Activated naive CD8-positive, alpha-beta T cell (primary cell): ENCODE measurements at regions not wholly inside any gene's neighbourhood (a gene's known extent, or its start where the extent isn't known, plus 50 kb on each side); places are given as distances from the start of the nearest gene placed in this dataset.

Experiments
- H3K27ac Mint-ChIP-seq: one replicate; pipeline ENCODE4 v1.8.0; 2021; ENCODE audit warnings: mixed read lengths
- H3K27me3 Mint-ChIP-seq: one replicate; pipeline ENCODE4 v1.8.0; 2021; ENCODE audit warnings: mixed read lengths
- H3K36me3 Mint-ChIP-seq: one replicate; pipeline ENCODE4 v1.8.0; 2021; ENCODE audit warnings: mixed read lengths
- H3K4me1 Mint-ChIP-seq: one replicate; pipeline ENCODE4 v1.8.0; 2021; ENCODE audit warnings: low read depth, mixed read lengths
- H3K4me3 Mint-ChIP-seq: one replicate; pipeline ENCODE4 v1.8.0; 2021; ENCODE audit warnings: mild to moderate bottlenecking, mixed read lengths
- H3K9me3 Mint-ChIP-seq: one replicate; pipeline ENCODE4 v1.8.0; 2021; ENCODE audit warnings: low read depth, mixed read lengths

DNA sequence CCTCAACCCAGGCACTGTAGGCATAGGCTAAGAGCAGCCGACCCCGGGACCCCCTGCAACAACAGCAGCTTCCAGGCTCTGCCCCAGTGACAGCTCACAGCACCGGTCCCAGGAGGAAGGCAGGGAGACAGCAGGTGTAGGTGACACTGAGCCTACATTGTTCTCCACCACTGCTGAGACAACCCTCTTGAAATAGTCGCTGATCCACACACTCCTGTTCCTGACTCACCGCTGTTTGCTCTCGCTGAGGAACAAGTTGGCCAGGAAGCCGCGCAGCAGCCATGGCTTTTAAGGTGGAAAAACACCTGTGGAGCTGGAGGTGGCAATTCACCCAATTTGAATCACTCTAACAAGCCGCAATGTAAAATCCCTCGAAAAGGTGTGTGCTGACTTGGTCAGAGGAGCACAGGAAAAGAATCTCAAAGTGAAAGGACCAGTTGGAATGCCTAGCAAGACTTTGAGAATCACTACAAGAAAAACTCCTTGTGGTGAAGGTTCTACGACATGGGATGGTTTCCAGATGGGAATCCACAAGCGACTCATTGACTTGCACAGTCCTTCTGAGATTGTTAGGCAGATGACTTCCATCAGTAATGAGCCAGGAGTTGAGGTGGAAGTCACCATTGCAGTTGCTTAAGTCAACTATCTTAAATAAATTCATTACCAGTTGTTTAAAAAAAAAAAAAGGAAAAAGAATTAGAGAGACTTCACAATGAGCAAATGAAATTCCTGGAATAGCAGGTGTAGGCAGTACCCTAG, 167.5 kb downstream of the ARL4C start:
- H3K36me3 Mint-ChIP-seq = no peaks in the 10 kb centered on the region
- H3K27me3 Mint-ChIP-seq = no peaks in the 10 kb centered on the region
- no peak overlapping the region for H3K27ac Mint-ChIP-seq
- no peak overlapping the region for H3K4me3 Mint-ChIP-seq
- H3K9me3 Mint-ChIP-seq = no peaks in the 10 kb centered on the region
- H3K4me1 Mint-ChIP-seq = peaks cover 22% of the 10 kb centered on the region

DNA sequence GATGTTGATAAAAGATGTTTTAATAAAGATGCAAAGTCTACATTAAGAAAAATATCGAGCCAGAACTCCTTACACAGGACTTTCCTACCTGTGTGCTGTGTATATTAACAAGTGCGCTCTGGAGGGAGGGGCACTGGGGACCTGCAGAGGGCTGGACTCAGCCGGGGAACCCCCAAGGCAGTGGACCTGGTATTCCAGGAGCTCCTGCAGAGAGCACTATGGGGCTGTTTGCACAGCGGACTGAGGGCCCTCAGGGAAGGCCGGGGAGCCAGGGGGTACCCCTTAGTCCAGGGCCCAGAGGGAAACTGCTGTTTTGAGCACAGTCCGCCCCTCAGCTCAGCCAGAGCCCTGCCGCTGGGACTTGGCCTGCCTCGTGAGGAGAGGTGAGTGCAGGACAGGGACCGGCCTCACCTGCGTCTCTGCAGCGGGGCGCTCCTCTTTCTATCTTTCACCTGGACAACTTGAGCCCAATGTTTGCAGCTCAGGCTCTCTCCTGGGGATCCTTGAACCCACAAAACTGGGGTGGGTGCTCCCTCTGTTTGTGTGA, 168.4 kb downstream of the ARL4C start:
- Mint-ChIP-seq H3K4me3 (no peak overlapping the region), H3K27ac (no peak overlapping the region), H3K27me3 (no peaks in the 10 kb centered on the region), H3K36me3 (no peaks in the 10 kb centered on the region), H3K4me1 (peaks cover 26% of the 10 kb centered on the region), H3K9me3 (no peaks in the 10 kb centered on the region)

DNA sequence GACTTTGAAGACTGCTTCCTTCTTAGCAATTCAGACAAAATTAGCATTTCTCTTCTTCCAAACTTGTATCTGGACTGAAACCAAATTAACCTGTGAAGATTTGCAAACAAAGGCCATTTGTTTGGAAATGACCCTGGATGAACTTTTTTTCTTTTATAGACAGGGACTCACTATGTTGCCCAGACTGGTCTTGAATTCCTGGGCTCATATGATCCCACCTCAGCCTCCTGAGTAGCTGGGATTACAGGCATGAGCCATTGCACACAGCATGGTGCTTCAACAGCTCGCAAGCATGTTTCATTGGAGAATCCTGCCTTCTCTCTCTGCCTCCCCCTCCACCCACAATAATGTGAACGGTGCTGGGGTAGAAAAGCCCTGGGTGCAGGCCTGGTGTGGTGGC, 170.2 kb downstream of the ARL4C start:
- H3K27me3 Mint-ChIP-seq = no peaks in the 10 kb centered on the region
- no peaks in the 10 kb centered on the region for H3K9me3 Mint-ChIP-seq
- no peak overlapping the region for H3K4me3 Mint-ChIP-seq
- no peak overlapping the region for H3K27ac Mint-ChIP-seq
- H3K36me3 Mint-ChIP-seq = no peaks in the 10 kb centered on the region
- H3K4me1 Mint-ChIP-seq = peaks cover 34% of the 10 kb centered on the region

DNA sequence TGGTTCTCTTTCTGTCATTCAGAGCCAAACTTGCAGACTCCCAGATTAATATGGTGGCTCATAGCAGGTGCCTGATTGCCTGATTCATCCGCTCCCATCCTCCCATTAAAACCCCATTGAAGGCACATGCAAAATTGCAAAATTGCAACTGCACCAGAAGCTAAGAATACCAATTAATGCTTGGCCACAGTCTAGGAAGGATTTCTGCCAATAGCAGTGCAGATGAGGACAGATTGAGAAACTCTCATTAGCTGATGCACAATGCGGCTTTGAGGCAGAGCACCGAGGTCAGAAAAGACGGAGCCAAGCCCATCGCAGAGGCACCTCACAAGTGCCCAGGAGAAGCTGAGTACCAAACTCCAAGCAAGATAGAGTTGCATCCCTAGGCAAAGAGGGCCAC, 172.8 kb downstream of the ARL4C start:
- peaks cover 34% of the 10 kb centered on the region for H3K4me1 Mint-ChIP-seq
- H3K4me3 Mint-ChIP-seq = no peak overlapping the region
- no peaks in the 10 kb centered on the region for H3K36me3 Mint-ChIP-seq
- H3K27me3 Mint-ChIP-seq = no peaks in the 10 kb centered on the region
- H3K27ac Mint-ChIP-seq = no peak overlapping the region
- no peaks in the 10 kb centered on the region for H3K9me3 Mint-ChIP-seq

DNA sequence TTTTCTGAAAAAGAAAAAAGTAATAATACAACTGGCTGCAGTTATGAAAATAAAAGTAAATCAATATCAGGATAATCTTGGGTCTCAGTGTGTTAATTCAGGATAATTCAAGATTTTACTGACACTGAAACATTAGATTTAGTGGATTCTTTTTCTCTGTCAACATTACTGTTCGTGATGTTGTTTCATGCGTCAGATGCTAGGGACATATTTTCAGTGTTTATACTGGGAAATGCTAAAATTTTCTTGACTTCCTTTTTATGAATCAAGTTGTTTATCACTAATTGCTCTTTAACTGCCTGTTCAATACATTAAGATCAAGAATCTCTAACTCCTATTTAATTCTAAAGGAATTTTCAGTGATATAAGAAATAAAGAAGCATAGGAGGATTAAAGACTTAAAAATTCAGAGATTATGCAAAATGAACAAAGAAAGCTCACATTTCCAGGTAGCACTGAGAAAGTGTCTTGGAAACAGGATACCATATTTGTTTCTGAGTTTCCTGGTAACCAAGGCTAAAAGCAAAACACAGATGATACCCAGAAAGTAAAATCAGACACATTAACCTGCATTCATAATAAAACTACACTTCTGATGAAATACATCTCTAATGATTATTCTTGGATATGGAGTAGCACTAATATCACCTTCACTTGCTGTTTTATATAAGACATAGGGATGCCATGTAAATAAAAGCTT, 174.0 kb downstream of the ARL4C start:
- peaks cover 38% of the 10 kb centered on the region for H3K4me1 Mint-ChIP-seq
- H3K9me3 Mint-ChIP-seq = no peaks in the 10 kb centered on the region
- no peaks in the 10 kb centered on the region for H3K36me3 Mint-ChIP-seq
- H3K27ac Mint-ChIP-seq = peak overlapping the region; percentile 64
- H3K4me3 Mint-ChIP-seq = peak overlapping the region; percentile 13
- no peaks in the 10 kb centered on the region for H3K27me3 Mint-ChIP-seq

DNA sequence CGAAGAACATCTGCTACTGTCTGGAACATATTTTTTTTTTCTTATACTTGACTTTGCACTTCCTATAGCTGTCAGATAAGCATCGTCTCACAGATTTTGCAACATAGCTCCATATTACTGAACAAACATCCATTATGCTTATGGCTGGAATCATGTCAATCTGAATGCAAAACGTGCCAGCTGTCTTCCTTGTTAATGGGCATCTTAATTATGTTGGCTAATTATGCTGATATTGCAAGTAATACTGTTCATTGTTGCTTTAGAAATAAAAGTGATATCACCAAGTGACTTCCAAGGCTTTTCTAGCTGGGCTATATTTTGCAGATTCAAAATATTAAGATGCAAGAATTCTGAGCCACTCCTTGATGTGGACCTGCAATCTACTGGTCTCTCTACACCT, 176.8 kb downstream of the ARL4C start:
- H3K36me3 Mint-ChIP-seq = peaks cover 2% of the 10 kb centered on the region
- no peaks in the 10 kb centered on the region for H3K9me3 Mint-ChIP-seq
- no peaks in the 10 kb centered on the region for H3K27me3 Mint-ChIP-seq
- H3K4me1 Mint-ChIP-seq = peaks cover 39% of the 10 kb centered on the region
- H3K4me3 Mint-ChIP-seq = no peak overlapping the region
- peak overlapping the region; percentile 35 for H3K27ac Mint-ChIP-seq

DNA sequence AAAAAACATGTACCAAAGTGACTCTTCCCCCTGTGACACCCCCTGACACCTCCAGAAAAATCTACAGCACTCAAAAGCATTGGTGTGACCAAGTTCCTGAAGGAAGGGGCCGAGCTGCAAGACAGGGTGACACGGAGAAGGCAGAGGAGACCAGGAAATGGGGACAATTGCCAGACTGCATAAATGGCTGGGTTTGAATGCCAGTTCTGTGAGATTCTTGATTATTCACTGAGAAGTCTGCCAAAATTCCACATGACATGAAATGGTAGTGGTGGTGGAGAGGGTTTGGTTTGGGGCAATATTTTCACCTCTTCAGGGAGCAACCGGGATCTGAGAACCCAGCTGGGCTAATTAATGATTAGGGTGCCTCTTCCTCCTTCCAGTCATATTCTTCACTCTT, 178.5 kb downstream of the ARL4C start:
- peaks cover 33% of the 10 kb centered on the region for H3K4me1 Mint-ChIP-seq
- no peak overlapping the region for H3K27ac Mint-ChIP-seq
- H3K27me3 Mint-ChIP-seq = no peaks in the 10 kb centered on the region
- H3K4me3 Mint-ChIP-seq = no peak overlapping the region
- H3K9me3 Mint-ChIP-seq = no peaks in the 10 kb centered on the region
- peaks cover 2% of the 10 kb centered on the region for H3K36me3 Mint-ChIP-seq

DNA sequence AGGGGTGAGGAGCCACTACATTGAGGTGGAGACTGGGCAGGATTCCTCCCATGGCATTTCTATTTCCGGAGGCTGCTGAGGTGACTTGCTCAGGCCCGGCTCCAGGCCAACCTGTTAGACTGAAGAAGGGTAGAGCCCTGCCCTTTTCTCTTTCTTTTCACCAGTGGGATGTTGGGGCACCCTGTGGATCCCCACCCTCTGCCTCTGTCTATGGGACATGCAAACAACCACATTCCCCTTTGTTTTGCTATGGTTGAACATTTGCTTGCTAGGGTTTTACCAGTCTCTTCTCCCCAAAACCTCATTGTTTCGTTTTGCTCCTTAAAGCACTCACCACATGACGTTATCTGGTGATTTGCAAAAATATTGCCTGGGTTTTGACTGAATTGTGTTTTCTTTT, 183.3 kb downstream of the ARL4C start:
- Mint-ChIP-seq H3K4me1 (peaks cover 40% of the 10 kb centered on the region), H3K9me3 (no peaks in the 10 kb centered on the region)

DNA sequence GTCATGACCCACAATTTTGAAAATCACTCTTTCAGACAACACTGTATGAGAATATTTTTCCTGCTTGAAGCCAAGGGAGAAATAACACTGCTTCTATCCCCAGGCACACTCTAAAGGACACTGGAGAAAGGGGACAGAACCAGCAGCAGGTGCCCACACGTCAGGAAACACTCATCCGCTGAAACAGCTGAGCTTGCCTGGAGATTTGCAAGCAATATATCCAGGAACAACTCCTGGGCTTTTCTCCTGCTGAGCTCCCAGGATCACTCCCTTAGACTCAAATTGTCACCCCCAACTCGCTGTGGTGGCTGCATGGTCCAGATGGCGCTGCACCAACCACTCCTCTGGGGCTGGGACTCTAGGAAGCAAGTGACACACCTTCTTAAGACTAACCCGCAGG, 186.7 kb downstream of the ARL4C start:
- H3K4me3 Mint-ChIP-seq = no peak overlapping the region
- peaks cover 52% of the 10 kb centered on the region for H3K4me1 Mint-ChIP-seq
- peak overlapping the region; percentile 55 for H3K27ac Mint-ChIP-seq
- H3K27me3 Mint-ChIP-seq = no peaks in the 10 kb centered on the region
- H3K36me3 Mint-ChIP-seq = no peaks in the 10 kb centered on the region
- no peaks in the 10 kb centered on the region for H3K9me3 Mint-ChIP-seq

More for the DNA sequence above, 183.3 kb downstream of the ARL4C start:
- Mint-ChIP-seq H3K27ac (no peak overlapping the region), H3K36me3 (peaks cover 2% of the 10 kb centered on the region), H3K27me3 (no peaks in the 10 kb centered on the region), H3K4me3 (no peak overlapping the region)

DNA sequence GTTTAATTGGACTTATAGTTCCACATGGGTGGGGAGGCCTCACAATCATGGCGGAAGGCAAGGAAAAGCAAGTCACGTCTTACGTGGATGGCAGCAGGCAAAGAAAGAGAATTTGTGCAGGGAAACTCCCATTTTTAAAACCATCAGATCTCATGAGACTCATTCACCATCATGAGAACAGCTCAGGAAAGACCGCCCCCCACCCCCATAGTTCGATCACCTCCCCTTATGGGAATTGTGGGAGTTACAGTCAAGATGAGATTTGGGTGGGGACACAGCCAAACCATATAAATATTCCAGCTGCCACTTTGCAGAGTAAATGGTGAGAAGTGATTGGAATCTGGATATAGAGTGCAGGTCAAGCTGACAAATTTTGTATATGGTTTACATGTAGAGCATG, 187.4 kb downstream of the ARL4C start:
- Mint-ChIP-seq H3K4me3 (peak overlapping the region; percentile 46), H3K4me1 (peaks cover 52% of the 10 kb centered on the region), H3K9me3 (no peaks in the 10 kb centered on the region), H3K27me3 (no peaks in the 10 kb centered on the region), H3K27ac (peak overlapping the region; percentile 94), H3K36me3 (no peaks in the 10 kb centered on the region)

DNA sequence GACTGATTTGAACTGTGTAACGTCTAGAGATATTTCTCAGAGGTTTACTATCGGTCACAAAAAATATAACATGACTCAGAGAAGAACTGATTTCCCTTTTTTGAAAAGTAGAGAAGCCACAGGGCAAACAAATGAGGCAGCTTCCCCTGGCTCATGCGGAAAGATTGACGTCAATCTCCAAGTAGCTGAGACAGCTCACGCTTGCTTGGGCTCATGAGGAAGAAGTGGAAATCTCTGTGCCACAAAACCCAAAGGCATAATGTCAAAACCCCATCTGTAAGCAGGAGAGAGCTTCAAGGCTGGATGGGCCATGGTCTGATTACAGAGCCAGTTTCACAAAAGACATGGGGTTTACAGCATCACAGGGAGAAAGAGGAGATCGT, 188.1 kb downstream of the ARL4C start:
- Mint-ChIP-seq H3K4me1 (peaks cover 49% of the 10 kb centered on the region), H3K27ac (peak overlapping the region; percentile 94), H3K27me3 (no peaks in the 10 kb centered on the region), H3K9me3 (no peaks in the 10 kb centered on the region), H3K4me3 (peak overlapping the region; percentile 46), H3K36me3 (no peaks in the 10 kb centered on the region)

DNA sequence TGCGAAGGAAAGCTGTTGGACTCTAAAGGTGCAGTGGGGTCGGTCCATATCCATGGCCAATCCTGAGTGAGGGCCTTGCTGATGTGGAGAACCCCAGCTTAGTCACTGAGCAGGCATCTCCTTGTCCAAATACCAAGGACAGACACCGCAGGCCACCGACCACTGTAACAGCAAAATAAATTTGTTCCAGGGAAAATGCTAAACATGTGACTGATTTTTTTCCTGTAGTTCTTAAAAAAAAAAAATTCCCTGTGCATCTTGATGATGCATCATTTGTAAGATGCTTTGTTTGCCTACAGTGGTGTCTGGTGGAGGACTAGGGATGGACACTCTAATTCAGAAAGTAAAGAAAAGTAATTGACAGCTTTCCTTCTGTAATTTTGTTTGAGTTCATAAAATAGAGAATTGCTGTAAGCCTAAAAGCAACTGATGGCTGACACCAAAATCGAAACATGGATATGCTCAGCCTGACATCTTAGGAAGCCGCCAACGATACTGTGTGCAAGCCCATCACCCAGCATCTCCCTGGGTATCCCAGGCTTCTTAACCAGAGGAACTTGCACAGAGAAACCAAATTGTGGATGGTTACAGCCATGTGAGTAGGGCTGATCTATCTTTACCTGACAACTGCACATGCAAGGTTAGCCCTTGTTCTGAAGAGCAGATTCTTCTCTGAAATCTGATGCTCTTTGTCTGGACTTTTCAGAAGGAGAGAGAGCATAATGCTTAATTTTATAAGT, 188.6 kb downstream of the ARL4C start:
- peak overlapping the region; percentile 94 for H3K27ac Mint-ChIP-seq
- peak overlapping the region; percentile 46 for H3K4me3 Mint-ChIP-seq
- no peaks in the 10 kb centered on the region for H3K27me3 Mint-ChIP-seq
- H3K36me3 Mint-ChIP-seq = no peaks in the 10 kb centered on the region
- H3K4me1 Mint-ChIP-seq = peaks cover 45% of the 10 kb centered on the region
- no peaks in the 10 kb centered on the region for H3K9me3 Mint-ChIP-seq

DNA sequence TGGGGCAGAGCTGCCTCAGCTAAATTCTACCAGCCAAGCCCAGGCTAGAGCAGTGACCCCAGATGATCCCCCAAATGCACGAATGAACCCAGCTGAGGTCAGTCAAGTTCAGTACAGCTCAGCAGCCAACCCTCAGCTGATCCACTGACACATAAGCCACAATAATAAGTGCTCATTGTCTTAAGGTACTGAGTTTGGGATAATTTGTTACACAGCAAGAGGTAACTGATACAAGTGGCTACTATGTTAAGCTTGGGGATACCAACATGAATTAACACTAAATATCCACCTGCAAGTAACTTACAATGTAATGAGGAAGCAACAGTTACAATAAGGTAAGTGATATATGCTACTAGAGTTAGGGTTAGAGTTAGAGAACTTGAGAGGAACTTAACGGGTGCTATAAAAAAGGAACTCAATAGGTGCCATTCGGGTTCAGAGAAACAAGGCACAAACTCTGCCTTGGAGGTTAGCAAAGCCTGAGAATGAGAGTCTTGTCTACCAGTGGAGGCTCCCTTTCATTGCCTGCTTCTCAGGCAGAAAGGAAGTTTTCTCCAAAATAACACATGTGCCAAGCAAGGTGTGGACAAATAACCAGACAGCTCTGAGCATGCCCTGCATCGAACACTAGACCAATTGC, 189.4 kb downstream of the ARL4C start:
- H3K4me3 Mint-ChIP-seq = no peak overlapping the region
- H3K27me3 Mint-ChIP-seq = no peaks in the 10 kb centered on the region
- no peaks in the 10 kb centered on the region for H3K9me3 Mint-ChIP-seq
- H3K4me1 Mint-ChIP-seq = peaks cover 51% of the 10 kb centered on the region
- H3K27ac Mint-ChIP-seq = peak overlapping the region; percentile 94
- H3K36me3 Mint-ChIP-seq = no peaks in the 10 kb centered on the region

DNA sequence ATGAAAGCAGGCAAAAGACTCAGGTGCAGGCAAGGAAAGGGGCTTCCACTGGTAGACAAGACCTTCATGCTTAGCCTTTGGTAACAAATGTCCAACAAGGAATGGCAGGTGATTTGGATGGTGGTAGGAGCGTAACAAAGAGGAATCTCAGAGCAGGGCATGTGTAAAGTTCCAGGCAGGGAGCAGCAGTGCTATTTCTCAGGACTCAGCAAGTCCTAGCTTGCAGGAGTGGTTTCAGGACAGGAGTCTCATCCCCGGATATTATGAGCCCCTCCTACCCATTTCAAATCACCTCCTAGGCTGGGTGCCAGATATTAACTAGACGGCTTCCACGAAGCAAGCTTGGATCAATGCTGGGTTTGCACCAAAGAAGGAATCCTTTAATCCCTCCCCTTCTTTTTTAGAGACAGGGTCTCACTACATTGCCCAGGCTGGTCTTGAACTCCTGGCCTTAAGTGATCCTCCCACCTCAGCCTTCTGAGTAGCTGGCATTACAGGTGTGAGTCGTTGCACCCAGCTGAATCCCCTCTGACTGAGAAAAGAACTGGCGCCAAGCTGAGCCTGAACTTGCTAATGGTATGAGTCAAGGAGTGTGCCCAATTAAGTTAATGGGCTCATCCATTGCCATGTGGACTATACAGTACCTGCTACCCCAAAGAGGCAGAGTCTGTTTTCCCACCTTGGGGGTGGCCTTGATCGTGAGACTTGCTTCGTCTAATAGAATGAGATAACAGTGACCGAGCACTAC, 190.3 kb downstream of the ARL4C start:
- H3K4me3 Mint-ChIP-seq = no peak overlapping the region
- no peaks in the 10 kb centered on the region for H3K9me3 Mint-ChIP-seq
- H3K27ac Mint-ChIP-seq = no peak overlapping the region
- no peaks in the 10 kb centered on the region for H3K36me3 Mint-ChIP-seq
- H3K4me1 Mint-ChIP-seq = peaks cover 59% of the 10 kb centered on the region
- no peaks in the 10 kb centered on the region for H3K27me3 Mint-ChIP-seq
